Stimulated activated CD4-positive, alpha-beta T cell treated with anti-CD3 and anti-CD28 coated beads, Interleukin-4, amount 100 ng/mL, for 48 hours (primary cell): ENCODE measurements at regions not wholly inside any gene's neighbourhood (a gene's known extent, or its start where the extent isn't known, plus 50 kb on each side); places are given as distances from the start of the nearest gene placed in this dataset.

Source experiments
- DNase-seq, 2 donors: peaks; one replicate each; pipeline ENCODE4 v3.0.0-alpha.2; 2020; ENCODE audit warnings: low read depth in 2 of 2

- no peak for DNase-seq
Measured at GRCh38 chr2:447902-448665, 160.2 kb upstream of the ALKAL2 start.

GRCh38 chr2:446963-447530 lies 159.2 kb upstream of the ALKAL2 start:
- no peak for DNase-seq

- DNase-seq: no peak
Measured at GRCh38 chr2:446303-446874, 158.5 kb upstream of the ALKAL2 start.

GRCh38 chr2:445896-446295 lies 158.0 kb upstream of the ALKAL2 start:
- DNase-seq: no peak

- no peak for DNase-seq
Measured at GRCh38 chr2:444937-445884, 157.3 kb upstream of the ALKAL2 start.

GRCh38 chr2:443741-444140 lies 155.8 kb upstream of the ALKAL2 start:
- no peak for DNase-seq

- no peak for DNase-seq
Measured at GRCh38 chr2:443216-443615, 155.3 kb upstream of the ALKAL2 start.

- DNase-seq: no peak
Measured at GRCh38 chr2:441258-442022, 153.5 kb upstream of the ALKAL2 start.

- no peak for DNase-seq
Measured at GRCh38 chr2:440403-440740, 152.5 kb upstream of the ALKAL2 start.

- no peak for DNase-seq
Measured at GRCh38 chr2:439556-440402, 151.9 kb upstream of the ALKAL2 start.

GRCh38 chr2:439077-439476 lies 151.2 kb upstream of the ALKAL2 start:
- DNase-seq: no peak

- DNase-seq: no peak
Measured at GRCh38 chr2:437756-438393, 150.0 kb upstream of the ALKAL2 start.

GRCh38 chr2:437180-437579 lies 149.3 kb upstream of the ALKAL2 start:
- DNase-seq: no peak

- no peak for DNase-seq
Measured at GRCh38 chr2:436205-436604, 148.3 kb upstream of the ALKAL2 start.

- DNase-seq: no peak
Measured at GRCh38 chr2:434625-435024, 146.7 kb upstream of the ALKAL2 start.

- no peak for DNase-seq
Measured at GRCh38 chr2:433216-433615, 145.3 kb upstream of the ALKAL2 start.

- DNase-seq: no peak
Measured at GRCh38 chr2:430291-431040, 142.6 kb upstream of the ALKAL2 start.

- DNase-seq: no peak
Measured at GRCh38 chr2:429575-430254, 141.8 kb upstream of the ALKAL2 start.

- no peak for DNase-seq
Measured at GRCh38 chr2:429142-429541, 141.3 kb upstream of the ALKAL2 start.
